H9 (cell line): ENCODE measurements at regions not wholly inside any gene's neighbourhood (a gene's known extent, or its start where the extent isn't known, plus 50 kb on each side); places are given as distances from the start of the nearest gene placed in this dataset.
A peak's percentile ranks its signal among the peaks of the same experiment; 100 is the strongest.

ENCODE experiments used
- DNase-seq: peaks from one replicate; pipeline ENCODE4 v3.0.0-alpha.2; 2017
- H2AFZ ChIP-seq: one replicate; pipeline ENCODE4 v1.6.1; 2013; ENCODE audit warnings: mild to moderate bottlenecking, low read length, control low read depth, moderate library complexity
- H2AK5ac ChIP-seq: 2 replicates; pipeline ENCODE4 v1.6.1; 2013; ENCODE audit warnings: low read length, control low read depth, mixed read lengths; ENCODE audit not compliant: insufficient read length
- H2BK120ac ChIP-seq: one replicate; pipeline ENCODE4 v1.6.1; 2013; ENCODE audit warnings: low read depth, mild to moderate bottlenecking, low read length, control low read depth, inconsistent platforms; ENCODE audit not compliant: poor library complexity, severe bottlenecking
- H2BK12ac ChIP-seq: 2 replicates; pipeline ENCODE4 v1.6.1; 2013; ENCODE audit warnings: low read length, control low read depth, mixed read lengths, low read depth; ENCODE audit not compliant: insufficient read length
- H2BK15ac ChIP-seq: 2 replicates; pipeline ENCODE4 v1.6.1; 2013; ENCODE audit warnings: low read depth, low read length, control low read depth
- H2BK20ac ChIP-seq: one replicate; pipeline ENCODE4 v1.6.1; 2013; ENCODE audit warnings: low read depth, mild to moderate bottlenecking, low read length, control low read depth, inconsistent platforms; ENCODE audit not compliant: poor library complexity, severe bottlenecking
- H2BK5ac ChIP-seq: 2 replicates; pipeline ENCODE4 v1.6.1; 2013; ENCODE audit warnings: low read length, control low read depth, mixed read lengths; ENCODE audit not compliant: insufficient read length
- H3K14ac ChIP-seq: 2 replicates; pipeline ENCODE4 v1.6.1; 2013; ENCODE audit warnings: low read length, control low read depth; ENCODE audit not compliant: insufficient read depth
- H3K18ac ChIP-seq: 2 replicates; pipeline ENCODE4 v1.6.1; 2013; ENCODE audit warnings: low read depth, mild to moderate bottlenecking, mixed read lengths, low read length, control low read depth; ENCODE audit not compliant: insufficient read length
- H3K23ac ChIP-seq: 2 replicates; pipeline ENCODE4 v1.6.1; 2013; ENCODE audit warnings: low read length, control low read depth, mixed read lengths, low read depth; ENCODE audit not compliant: insufficient read length
- H3K23me2 ChIP-seq: 2 replicates; pipeline ENCODE4 v1.6.1; 2013; ENCODE audit warnings: low read depth, mild to moderate bottlenecking, mixed read lengths, low read length, control low read depth; ENCODE audit not compliant: insufficient read length, poor library complexity, severe bottlenecking
- H3K27ac ChIP-seq: 2 replicates; pipeline ENCODE4 v1.5.1; 2013; ENCODE audit warnings: low read length, control low read depth, mixed read lengths, low read depth; ENCODE audit not compliant: insufficient read length
- H3K27me3 ChIP-seq: 2 replicates; pipeline ENCODE4 v1.6.1; 2013; ENCODE audit warnings: low read length, control low read depth, inconsistent platforms; ENCODE audit not compliant: insufficient read depth
- H3K4ac ChIP-seq: 2 replicates; pipeline ENCODE4 v1.6.1; 2013; ENCODE audit warnings: low read depth, mild to moderate bottlenecking, control low read depth, inconsistent platforms, low read length, moderate library complexity
- H3K4me1 ChIP-seq: 2 replicates; pipeline ENCODE4 v1.6.1; 2013; ENCODE audit warnings: low read length, control low read depth, inconsistent platforms; ENCODE audit not compliant: insufficient read depth
- H3K4me2 ChIP-seq: 2 replicates; pipeline ENCODE4 v1.6.1; 2013; ENCODE audit warnings: low read length, control low read depth, mixed read lengths; ENCODE audit not compliant: insufficient read length, insufficient read depth
- H3K56ac ChIP-seq: 2 replicates; pipeline ENCODE4 v1.6.1; 2013; ENCODE audit warnings: low read depth, mild to moderate bottlenecking, mixed read lengths, low read length, control low read depth; ENCODE audit not compliant: insufficient read length
- H3K79me1 ChIP-seq: 2 replicates; pipeline ENCODE4 v1.6.1; 2013; ENCODE audit warnings: low read depth, mild to moderate bottlenecking, moderate library complexity, low read length, control low read depth, inconsistent platforms; ENCODE audit not compliant: insufficient read depth, poor library complexity, severe bottlenecking
- H3K79me2 ChIP-seq: 2 replicates; pipeline ENCODE4 v1.6.1; 2013; ENCODE audit warnings: low read length, control low read depth, inconsistent platforms; ENCODE audit not compliant: insufficient read depth
- H3K9ac ChIP-seq: 2 replicates; pipeline ENCODE4 v1.6.1; 2013; ENCODE audit warnings: low read length, control low read depth, mixed read lengths; ENCODE audit not compliant: insufficient read length; ENCODE audit errors: extremely low read depth
- H3K9me3 ChIP-seq: one replicate; pipeline ENCODE4 v1.6.1; 2013; ENCODE audit warnings: low read depth, low read length, inconsistent platforms; ENCODE audit not compliant: control insufficient read depth
- H3T11ph ChIP-seq: one replicate; pipeline ENCODE4 v1.6.1; 2013; ENCODE audit warnings: mild to moderate bottlenecking, low read length, control low read depth, inconsistent platforms
- H4K20me1 ChIP-seq: one replicate; pipeline ENCODE4 v1.6.1; 2013; ENCODE audit not compliant: control insufficient read depth, insufficient read length, insufficient read depth
- H4K5ac ChIP-seq: 2 replicates; pipeline ENCODE4 v1.6.1; 2013; ENCODE audit warnings: low read depth, mild to moderate bottlenecking, mixed read lengths, low read length, control low read depth; ENCODE audit not compliant: insufficient read length
- H4K8ac ChIP-seq: replicated peaks from 2 replicates; pipeline ENCODE4 v1.6.1; 2013; ENCODE audit warnings: low read length, control low read depth, mixed read lengths, low read depth; ENCODE audit not compliant: insufficient read length
- H4K91ac ChIP-seq: 2 replicates; pipeline ENCODE4 v1.6.1; 2013; ENCODE audit warnings: low read depth, mild to moderate bottlenecking, moderate library complexity, mixed read lengths, low read length, control low read depth; ENCODE audit not compliant: insufficient read length
- H3K27ac Mint-ChIP-seq, 3 experiments: 2 replicates in 2 of 3; 3 replicates in 1 of 3; pipeline ENCODE4 v1.8.0; 2020 to 2021; ENCODE audit warnings: mixed read lengths in 3 of 3, mild to moderate bottlenecking in 1 of 3, moderate library complexity in 1 of 3
- H3K27me3 Mint-ChIP-seq: 2 replicates; pipeline ENCODE4 v1.8.0; 2021; ENCODE audit warnings: low read depth, mild to moderate bottlenecking, moderate library complexity, mixed read lengths
- H3K36me3 Mint-ChIP-seq, 3 experiments: 2 replicates in 2 of 3; 3 replicates in 1 of 3; pipeline ENCODE4 v1.8.0; 2020 to 2021; ENCODE audit warnings: low read depth in 3 of 3, mixed read lengths in 3 of 3; ENCODE audit not compliant: insufficient read depth in 1 of 3
- H3K4me1 Mint-ChIP-seq, 2 experiments: 2 replicates each; pipeline ENCODE4 v1.8.0; 2020; ENCODE audit warnings: mixed read lengths in 2 of 2
- H3K4me3 Mint-ChIP-seq, 2 experiments: 2 replicates in 1 of 2; 3 replicates in 1 of 2; pipeline ENCODE4 v1.8.0; 2020 to 2021; ENCODE audit warnings: mild to moderate bottlenecking in 2 of 2, mixed read lengths in 2 of 2, moderate library complexity in 1 of 2
- H3K9me3 Mint-ChIP-seq, 2 experiments: 2 replicates in 1 of 2; 3 replicates in 1 of 2; pipeline ENCODE4 v1.8.0; 2020; ENCODE audit warnings: mild to moderate bottlenecking in 2 of 2, mixed read lengths in 2 of 2, moderate library complexity in 1 of 2
- WGBS: extraction: QIAGEN DNeasy Blood & Tissue Kit; methylation state at CpG from one replicate; pipeline ENCODE4 v1.1.7; 2013; ENCODE audit warnings: missing lambda C conversion rate, low lambda C conversion rate, mixed read lengths; ENCODE audit not compliant: insufficient read length; ENCODE audit errors: extremely low coverage; 5-methylcytosine and 5-hydroxymethylcytosine counted together
- TF ChIP-seq, protein P1 (sequence below): fragments of 200-600 bp; sonication (generic); conservative IDR thresholded peaks from 3 replicates; pipeline ENCODE4 v1.8.0; 2021; ENCODE audit warnings: antibody characterized with exemption, mild to moderate bottlenecking

DNA sequence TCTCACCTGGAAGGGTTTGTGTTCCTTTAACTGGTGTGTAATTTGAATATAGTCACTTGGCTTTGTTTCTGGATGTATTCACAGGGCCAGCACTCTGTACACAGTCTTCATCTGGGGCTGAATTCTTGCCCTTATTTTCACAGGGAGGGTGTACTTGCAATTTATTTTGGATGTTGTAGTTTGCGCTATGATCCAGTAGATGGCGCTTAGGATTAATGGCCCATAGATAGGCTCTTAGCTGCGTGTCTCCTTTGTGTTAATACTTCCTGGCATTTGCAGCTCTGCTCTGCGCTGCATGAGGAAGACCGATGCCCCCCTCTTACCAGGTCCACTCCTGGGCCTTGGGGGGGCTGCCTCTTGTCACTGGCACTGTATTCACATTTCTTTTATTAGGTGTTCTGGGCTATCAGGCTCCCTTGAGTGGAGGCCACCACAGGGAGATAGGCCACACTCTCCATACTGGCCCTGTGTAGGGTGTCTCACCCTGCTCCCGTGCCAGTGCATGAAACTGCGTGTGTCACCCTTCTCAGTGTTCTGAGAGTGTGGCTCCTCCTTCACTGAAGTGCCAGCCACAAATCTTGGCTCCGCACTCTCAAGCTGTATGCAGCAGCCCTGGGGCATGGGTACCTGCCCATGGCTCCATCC, 562.2 kb downstream of the ZIC3 start:
- H3K23me2 ChIP-seq, result no peaks in the 10 kb centered on the region
- H3K27me3 Mint-ChIP-seq, result peaks cover 1% of the 10 kb centered on the region; the same call in 1 of the 2 replicates
- H3K14ac ChIP-seq, result no peak overlapping the region
- no peak overlapping the region for H2BK120ac ChIP-seq
- no peak overlapping the region for H4K8ac ChIP-seq
- H3T11ph ChIP-seq, result no peak overlapping the region
- H3K9ac ChIP-seq, result no peak overlapping the region
- H3K4me1 Mint-ChIP-seq, result peaks cover 0 to 6% of the 10 kb centered on the region in 2 experiments; a peak in 2 of 4 replicates
- no peak overlapping the region for H2BK5ac ChIP-seq
- H2BK15ac ChIP-seq, result no peak overlapping the region
- WGBS, result no CpG with 5 or more reads among the region's 8 CpGs
- no peak overlapping the region for H2BK20ac ChIP-seq
- H3K4ac ChIP-seq, result no peak overlapping the region
- no peak overlapping the region for H3K27ac Mint-ChIP-seq
- no peaks in the 10 kb centered on the region for H3K79me2 ChIP-seq
- H3K36me3 Mint-ChIP-seq, result no peaks in the 10 kb centered on the region
- H3K23ac ChIP-seq, result no peak overlapping the region
- no peak overlapping the region for H4K5ac ChIP-seq
- H3K4me3 Mint-ChIP-seq, result no peak overlapping the region
- no peak overlapping the region for H2BK12ac ChIP-seq
- peaks cover 0 to 16% of the 10 kb centered on the region in 2 experiments; a peak in 3 of 5 replicates for H3K9me3 Mint-ChIP-seq
- no peak overlapping the region for H3K56ac ChIP-seq
- no peak overlapping the region for H2AK5ac ChIP-seq
- no peaks in the 10 kb centered on the region for H3K79me1 ChIP-seq
- no peak overlapping the region for H2AFZ ChIP-seq
- H4K91ac ChIP-seq, result no peak overlapping the region
- no peaks in the 10 kb centered on the region for H4K20me1 ChIP-seq
- no peak overlapping the region for H3K4me2 ChIP-seq
- H3K9me3 ChIP-seq, result no peaks in the 10 kb centered on the region
- H3K27me3 ChIP-seq, result no peaks in the 10 kb centered on the region
- TF ChIP-seq, protein P1, sequence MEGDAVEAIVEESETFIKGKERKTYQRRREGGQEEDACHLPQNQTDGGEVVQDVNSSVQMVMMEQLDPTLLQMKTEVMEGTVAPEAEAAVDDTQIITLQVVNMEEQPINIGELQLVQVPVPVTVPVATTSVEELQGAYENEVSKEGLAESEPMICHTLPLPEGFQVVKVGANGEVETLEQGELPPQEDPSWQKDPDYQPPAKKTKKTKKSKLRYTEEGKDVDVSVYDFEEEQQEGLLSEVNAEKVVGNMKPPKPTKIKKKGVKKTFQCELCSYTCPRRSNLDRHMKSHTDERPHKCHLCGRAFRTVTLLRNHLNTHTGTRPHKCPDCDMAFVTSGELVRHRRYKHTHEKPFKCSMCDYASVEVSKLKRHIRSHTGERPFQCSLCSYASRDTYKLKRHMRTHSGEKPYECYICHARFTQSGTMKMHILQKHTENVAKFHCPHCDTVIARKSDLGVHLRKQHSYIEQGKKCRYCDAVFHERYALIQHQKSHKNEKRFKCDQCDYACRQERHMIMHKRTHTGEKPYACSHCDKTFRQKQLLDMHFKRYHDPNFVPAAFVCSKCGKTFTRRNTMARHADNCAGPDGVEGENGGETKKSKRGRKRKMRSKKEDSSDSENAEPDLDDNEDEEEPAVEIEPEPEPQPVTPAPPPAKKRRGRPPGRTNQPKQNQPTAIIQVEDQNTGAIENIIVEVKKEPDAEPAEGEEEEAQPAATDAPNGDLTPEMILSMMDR, result peak; percentile 73
- peak; percentile 32 for DNase-seq
- H3K27ac ChIP-seq, result no peak overlapping the region
- H3K18ac ChIP-seq, result no peak overlapping the region
- H3K4me1 ChIP-seq, result no peaks in the 10 kb centered on the region
